Endothelial cell of umbilical vein (primary cell): ENCODE measurements at regions not wholly inside any gene's neighbourhood (a gene's known extent, or its start where the extent isn't known, plus 50 kb on each side); places are given as distances from the start of the nearest gene placed in this dataset.
"Not testable (repeated sequence)": the region's sequence is repeated elsewhere in the genome, so short reads cannot be mapped to it uniquely, and the experiment has no call there.

Source experiments
- BruUV-seq: library from RNA; stranded (reverse); fragments of 400-500 nt; replicated peaks from 2 replicates; lab custom pipeline; 2021; lab: Mats Ljungman, UMichigan
- CTCF ChIA-PET: fragments of 300-600, 350-600 bp; sonication (Branson Sonifier 250); formaldehyde crosslinking; loops from one replicate; lab custom pipeline; 2021; ENCODE audit warnings: antibody characterized with exemption, inconsistent platforms; lab: Charles Lee
- POLR2A ChIA-PET: fragments of 300-600, 350-600 bp; sonication (Branson Sonifier 250); formaldehyde crosslinking; loops from one replicate; lab custom pipeline; 2021; ENCODE audit warnings: antibody characterized with exemption, inconsistent platforms; lab: Charles Lee
- DNase-seq: peaks from one replicate; pipeline ENCODE4 v3.0.0-alpha.2; 2011; ENCODE audit warnings: low read depth, low spot score
- FAIRE-seq: peaks from 2 replicates; lab custom pipeline; 2011; peaks lifted over from hg19 to GRCh38; lab: Jason Lieb, UNC
- H2AFZ ChIP-seq: 2 replicates; pipeline ENCODE4 v1.6.0; 2012; ENCODE audit warnings: low read depth, low read length, control low read depth, inconsistent platforms
- H3K27ac ChIP-seq: 2 replicates; pipeline ENCODE4 v1.5.1; 2011; ENCODE audit warnings: low read depth, mild to moderate bottlenecking, control low read depth, low read length, moderate library complexity; ENCODE audit not compliant: insufficient read depth
- H3K27me3 ChIP-seq, 2 experiments: 2 replicates each; pipeline versions ENCODE4 v1.6.0 to v1.6.1; 2011; ENCODE audit warnings: low read length in 2 of 2, mixed read lengths in 1 of 2; ENCODE audit not compliant: control insufficient read depth in 2 of 2, insufficient read depth in 2 of 2
- H3K36me3 ChIP-seq, 2 experiments: 2 replicates in 1 of 2; 3 replicates in 1 of 2; pipeline ENCODE4 v1.5.1; 2011; ENCODE audit warnings: low read length in 2 of 2, mild to moderate bottlenecking in 1 of 2, moderate library complexity in 1 of 2; ENCODE audit not compliant: control insufficient read depth in 2 of 2, insufficient read depth in 2 of 2; ENCODE audit errors: extremely low read depth in 1 of 2
- H3K4me1 ChIP-seq: 3 replicates; pipeline ENCODE4 v1.5.1; 2011; ENCODE audit warnings: mild to moderate bottlenecking, low read length; ENCODE audit not compliant: control insufficient read depth, insufficient read depth; ENCODE audit errors: extremely low read depth
- H3K4me2 ChIP-seq: 2 replicates; pipeline ENCODE4 v1.6.1; 2011; ENCODE audit warnings: low read length, control low read depth, mixed read lengths; ENCODE audit not compliant: insufficient read depth
- H3K4me3 ChIP-seq, 3 experiments: fragments of 200-600 bp in 1 of 3; sonication (generic), shearing (Covaris generic) in 1 of 3; replicated peaks in 1 of 3; 2 replicates each; pipeline ENCODE4 v1.5.1; 2011 to 2016; ENCODE audit warnings: control low read depth in 3 of 3, low read length in 3 of 3, mild to moderate bottlenecking in 2 of 3, inconsistent platforms in 1 of 3, low read depth in 1 of 3, moderate library complexity in 1 of 3; ENCODE audit not compliant: insufficient read depth in 1 of 3
- H3K79me2 ChIP-seq: 2 replicates; pipeline ENCODE4 v1.6.0; 2012; ENCODE audit warnings: low read length, inconsistent platforms; ENCODE audit not compliant: control insufficient read depth, insufficient read depth
- H3K9ac ChIP-seq: replicated peaks from 2 replicates; pipeline ENCODE3; 2011; ENCODE audit warnings: low read length, control low read depth; ENCODE audit not compliant: insufficient read depth; ENCODE audit errors: extremely low read depth
- H3K9me1 ChIP-seq: replicated peaks from 3 replicates; pipeline ENCODE4 v1.6.0; 2011; ENCODE audit warnings: mild to moderate bottlenecking, low read length; ENCODE audit not compliant: control insufficient read depth, insufficient read depth; ENCODE audit errors: extremely low read depth
- H3K9me3 ChIP-seq: replicated peaks from 2 replicates; pipeline ENCODE4 v1.5.1; 2012; ENCODE audit warnings: low read length, inconsistent platforms; ENCODE audit not compliant: control insufficient read depth, insufficient read depth
- H4K20me1 ChIP-seq: replicated peaks from 2 replicates; pipeline ENCODE3; 2011; ENCODE audit warnings: mild to moderate bottlenecking, low read length; ENCODE audit not compliant: control insufficient read depth, insufficient read depth; ENCODE audit errors: extremely low read depth
- EZH2 ChIP-seq: IDR thresholded peaks from 2 replicates; pipeline ENCODE4 v1.6.1; 2012; ENCODE audit warnings: borderline replicate concordance, low read depth, mild to moderate bottlenecking, moderate library complexity, low read length, inconsistent platforms; ENCODE audit not compliant: severe bottlenecking
- FOS ChIP-seq: IDR thresholded peaks from 2 replicates; pipeline ENCODE4 v1.6.1; 2011; ENCODE audit warnings: mild to moderate bottlenecking, low read length, moderate library complexity, borderline replicate concordance; ENCODE audit not compliant: insufficient read depth
- GATA2 ChIP-seq: IDR thresholded peaks from 2 replicates; pipeline ENCODE4 v1.7.0; 2011; ENCODE audit warnings: low read depth, mild to moderate bottlenecking, moderate library complexity, mixed read lengths, low read length; ENCODE audit not compliant: insufficient read length, insufficient read depth
- JUN ChIP-seq: IDR thresholded peaks from 2 replicates; pipeline ENCODE4 v1.6.1; 2011; ENCODE audit warnings: borderline replicate concordance, low read depth; ENCODE audit not compliant: insufficient read length, insufficient read depth
- MYC ChIP-seq: IDR thresholded peaks from one replicate; pipeline ENCODE4 v1.6.1; 2011; ENCODE audit warnings: mild to moderate bottlenecking, low read depth, low read length
- POLR2A ChIP-seq: IDR thresholded peaks from 2 replicates; pipeline ENCODE4 v1.6.1; 2012; ENCODE audit warnings: low read depth, mild to moderate bottlenecking, control low read depth, low read length
- POLR2AphosphoS5 ChIP-seq: IDR thresholded peaks from 2 replicates; pipeline ENCODE4 v1.6.1; 2012; ENCODE audit warnings: low read depth, mild to moderate bottlenecking, control low read depth, low read length, moderate library complexity; ENCODE audit not compliant: insufficient read depth
- dilution Hi-C: fragments of 300-500 bp; cut with MboI; formaldehyde crosslinking; loops from one replicate; pipeline ENCODE4 v1.15.0; 2019; ENCODE audit warnings: low sequenced_read_pairs; ENCODE audit not compliant: extremely low pct_ligation_motif_present
- intact Hi-C: fragments of 100-400 bp; cut with micrococcal nuclease; formaldehyde crosslinking; loops from one replicate; pipeline ENCODE4 v1.10.0; 2022
- TF ChIP-seq, protein P1 (sequence below): IDR thresholded peaks from 2 replicates; pipeline ENCODE4 v1.6.1; 2011; ENCODE audit not compliant: insufficient read depth, insufficient read length
- TF ChIP-seq, protein P2 (sequence below), 2 donors: IDR thresholded peaks; 1 replicate in 1 of 2; 2 replicates in 1 of 2; pipeline ENCODE4 v1.5.1; 2011; ENCODE audit warnings: low read length in 2 of 2, mild to moderate bottlenecking in 2 of 2, moderate library complexity in 2 of 2, control low read depth in 1 of 2, inconsistent platforms in 1 of 2, low read depth in 1 of 2; ENCODE audit not compliant: insufficient read depth in 1 of 2; ENCODE audit errors: extremely low read depth in 1 of 2

DNA sequence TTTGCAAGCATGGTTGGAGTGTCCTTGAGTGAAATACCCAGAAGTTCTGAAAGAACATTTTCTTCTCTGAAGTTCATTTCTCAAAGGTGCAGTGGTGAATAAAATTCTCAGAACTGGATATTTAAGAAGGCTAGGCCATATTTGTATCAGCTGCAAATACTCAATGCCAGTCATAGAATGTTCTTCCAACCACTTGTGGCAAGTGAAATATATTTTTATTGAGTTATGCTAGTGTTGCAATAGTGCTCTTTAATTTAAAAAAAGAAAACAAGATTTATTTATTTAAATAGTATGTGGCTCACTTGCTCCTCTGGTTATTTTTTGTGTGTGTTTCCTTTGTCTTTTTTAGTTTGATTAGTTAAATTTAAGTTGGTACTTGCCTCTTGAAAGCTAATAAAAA, 64.5 kb downstream of the PALS2 start:
- no TSS peak for BruUV-seq
- Histone ChIP-seq H4K20me1 (no peaks in the 10 kb centered on the region), H3K79me2 (no peaks in the 10 kb centered on the region), H3K36me3 (no peaks in the 10 kb centered on the region), H3K9me3 (no peaks in the 10 kb centered on the region), H3K27me3 (no peaks in the 10 kb centered on the region), H3K27ac (no peak overlapping the region), H3K4me1 (no peaks in the 10 kb centered on the region), H3K4me3 (no peak overlapping the region), H3K9ac (no peak overlapping the region), H3K4me2 (no peak overlapping the region), H2AFZ (no peak overlapping the region), H3K9me1 (no peaks in the 10 kb centered on the region)
- no peak for TF ChIP-seq FOS
- TF ChIP-seq, protein P1, sequence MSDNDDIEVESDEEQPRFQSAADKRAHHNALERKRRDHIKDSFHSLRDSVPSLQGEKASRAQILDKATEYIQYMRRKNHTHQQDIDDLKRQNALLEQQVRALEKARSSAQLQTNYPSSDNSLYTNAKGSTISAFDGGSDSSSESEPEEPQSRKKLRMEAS: no peak
- TF ChIP-seq JUN: no peak
- no peak for TF ChIP-seq GATA2
- TF ChIP-seq EZH2: no peak
- TF ChIP-seq POLR2A: no peak
- TF ChIP-seq MYC: no peak
- TF ChIP-seq POLR2AphosphoS5: no peak
- TF ChIP-seq, protein P2, sequence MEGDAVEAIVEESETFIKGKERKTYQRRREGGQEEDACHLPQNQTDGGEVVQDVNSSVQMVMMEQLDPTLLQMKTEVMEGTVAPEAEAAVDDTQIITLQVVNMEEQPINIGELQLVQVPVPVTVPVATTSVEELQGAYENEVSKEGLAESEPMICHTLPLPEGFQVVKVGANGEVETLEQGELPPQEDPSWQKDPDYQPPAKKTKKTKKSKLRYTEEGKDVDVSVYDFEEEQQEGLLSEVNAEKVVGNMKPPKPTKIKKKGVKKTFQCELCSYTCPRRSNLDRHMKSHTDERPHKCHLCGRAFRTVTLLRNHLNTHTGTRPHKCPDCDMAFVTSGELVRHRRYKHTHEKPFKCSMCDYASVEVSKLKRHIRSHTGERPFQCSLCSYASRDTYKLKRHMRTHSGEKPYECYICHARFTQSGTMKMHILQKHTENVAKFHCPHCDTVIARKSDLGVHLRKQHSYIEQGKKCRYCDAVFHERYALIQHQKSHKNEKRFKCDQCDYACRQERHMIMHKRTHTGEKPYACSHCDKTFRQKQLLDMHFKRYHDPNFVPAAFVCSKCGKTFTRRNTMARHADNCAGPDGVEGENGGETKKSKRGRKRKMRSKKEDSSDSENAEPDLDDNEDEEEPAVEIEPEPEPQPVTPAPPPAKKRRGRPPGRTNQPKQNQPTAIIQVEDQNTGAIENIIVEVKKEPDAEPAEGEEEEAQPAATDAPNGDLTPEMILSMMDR (IDR thresholded peaks at IDR 0.05; ENCODE audit: extremely low read depth in 1 of 2, insufficient read depth in 1 of 2, low read depth in 1 of 2, low read length in 2 of 2): no peak
- FAIRE-seq (no peak), DNase-seq (no peak)
- ChIA-PET POLR2A (no interaction called here), CTCF (interaction anchor here (1.1 to 1.8 kb wide), 2 partner anchors 32 to 61 kb away, joined by 4 to 5 read pairs; no protein-coding TSS in a partner anchor)
- intact Hi-C loops (no loop called here), dilution Hi-C loops (no loop called here)

DNA sequence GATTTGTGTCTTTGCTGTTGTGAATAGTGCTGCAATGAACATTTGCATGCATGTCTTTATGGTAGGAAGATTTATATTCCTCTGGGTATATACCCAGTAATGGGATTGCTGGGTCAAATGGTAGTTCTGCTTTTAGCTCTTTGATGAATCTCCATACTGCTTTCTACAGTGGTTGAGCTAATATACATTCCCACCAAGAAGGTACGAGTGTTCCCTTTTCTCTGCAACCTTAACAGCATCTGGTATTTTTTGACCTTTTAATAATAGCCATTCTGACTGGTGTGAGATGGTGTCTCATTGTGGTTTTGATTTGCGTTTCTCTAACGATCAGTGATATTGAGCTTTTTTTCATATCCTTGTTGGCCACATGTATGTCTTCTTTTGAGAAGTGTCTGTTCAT, 71.3 kb downstream of the PALS2 start:
- FAIRE-seq, H3K9me3 ChIP-seq, POLR2A ChIA-PET, H3K4me3 ChIP-seq, H3K79me2 ChIP-seq, H3K9me1 ChIP-seq, DNase-seq, dilution Hi-C loops, H3K4me2 ChIP-seq, H3K27ac ChIP-seq, H3K36me3 ChIP-seq, BruUV-seq, H3K27me3 ChIP-seq, H3K4me1 ChIP-seq, H4K20me1 ChIP-seq, H2AFZ ChIP-seq, intact Hi-C loops, H3K9ac ChIP-seq: not testable (repeated sequence)
- CTCF ChIA-PET: interaction anchor here (1.8 kb wide), 1 partner anchor 9 kb away, joined by 5 read pairs; no protein-coding TSS in a partner anchor
